Renal pelvis (tissue), 1 donor: ENCODE measurements at regions not wholly inside any gene's neighbourhood (a gene's known extent, or its start where the extent isn't known, plus 50 kb on each side); places are given as distances from the start of the nearest gene placed in this dataset.
A peak's percentile ranks its signal among the peaks of the same experiment; 100 is the strongest.

ENCODE experiments used
- DNase-seq: peaks from one replicate; pipeline ENCODE4 v3.0.0-alpha.2; 2013

DNA sequence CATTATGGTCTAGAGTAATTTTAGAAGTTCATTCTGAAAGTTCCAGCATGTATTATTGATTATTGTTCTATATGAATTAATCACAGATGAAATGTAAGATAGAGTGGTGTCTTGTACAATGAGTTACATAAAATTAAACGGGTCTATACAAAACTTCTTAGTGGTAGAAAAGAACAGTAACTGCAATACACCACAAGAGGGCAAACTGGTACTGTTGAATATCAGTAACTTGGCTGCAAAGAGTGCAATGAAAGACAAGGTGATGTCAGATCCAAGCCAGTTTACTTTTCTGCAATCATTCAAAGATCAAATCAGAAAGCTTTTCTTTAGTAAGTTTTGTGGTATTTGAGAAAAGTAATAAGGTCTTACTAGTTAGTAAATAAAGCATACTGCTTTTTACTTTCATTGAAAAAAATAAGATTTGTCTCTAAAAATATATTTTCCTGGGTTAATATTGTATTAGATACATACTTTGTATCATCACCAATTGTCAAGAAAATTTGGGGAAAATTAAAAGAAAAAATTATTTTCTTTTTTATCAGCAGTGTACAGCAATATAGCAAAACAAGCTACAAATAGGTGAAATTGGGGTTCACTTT is 66.4 kb upstream of the BTG3 start:
- DNase-seq = peak; percentile 60

DNA sequence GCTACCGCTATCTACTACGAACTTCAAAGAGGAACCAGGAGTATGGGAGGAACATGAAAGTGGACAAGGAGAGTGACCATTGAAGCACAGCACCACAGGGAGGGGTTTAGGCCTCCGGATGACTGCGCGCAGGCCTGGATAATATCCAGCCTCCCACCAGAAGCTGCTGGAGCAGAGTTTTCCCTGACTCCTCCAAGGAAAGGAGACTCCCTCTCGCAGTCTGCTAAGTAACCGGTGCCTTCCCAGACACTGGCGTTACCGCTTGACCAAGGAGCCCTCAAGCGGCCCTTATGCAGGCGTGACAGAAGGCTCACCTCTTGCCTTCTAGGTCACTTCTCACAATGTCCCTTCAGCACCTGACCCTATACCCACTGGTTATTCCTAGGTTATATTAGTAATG is 64.2 kb upstream of the BTG3 start:
- DNase-seq = peak; percentile 14

DNA sequence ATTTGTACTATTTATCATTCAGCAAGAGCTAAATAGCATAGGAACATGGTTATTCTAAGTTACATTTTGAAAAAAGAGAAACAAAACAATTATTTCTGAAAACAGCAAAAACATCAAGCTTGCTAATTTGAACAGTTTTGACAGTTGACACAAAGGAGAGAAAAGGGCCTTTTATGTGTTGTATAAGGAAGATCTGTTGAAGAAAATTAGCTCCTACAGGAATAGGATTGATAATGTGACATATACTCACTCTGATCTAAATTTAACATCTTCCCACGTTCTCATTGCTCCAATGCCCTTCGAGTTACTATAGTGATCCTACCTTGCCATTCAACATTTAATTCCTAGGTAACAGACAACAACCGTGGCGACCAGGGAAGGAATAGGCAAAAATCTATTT is 61.4 kb upstream of the BTG3 start:
- DNase-seq = no peak

DNA sequence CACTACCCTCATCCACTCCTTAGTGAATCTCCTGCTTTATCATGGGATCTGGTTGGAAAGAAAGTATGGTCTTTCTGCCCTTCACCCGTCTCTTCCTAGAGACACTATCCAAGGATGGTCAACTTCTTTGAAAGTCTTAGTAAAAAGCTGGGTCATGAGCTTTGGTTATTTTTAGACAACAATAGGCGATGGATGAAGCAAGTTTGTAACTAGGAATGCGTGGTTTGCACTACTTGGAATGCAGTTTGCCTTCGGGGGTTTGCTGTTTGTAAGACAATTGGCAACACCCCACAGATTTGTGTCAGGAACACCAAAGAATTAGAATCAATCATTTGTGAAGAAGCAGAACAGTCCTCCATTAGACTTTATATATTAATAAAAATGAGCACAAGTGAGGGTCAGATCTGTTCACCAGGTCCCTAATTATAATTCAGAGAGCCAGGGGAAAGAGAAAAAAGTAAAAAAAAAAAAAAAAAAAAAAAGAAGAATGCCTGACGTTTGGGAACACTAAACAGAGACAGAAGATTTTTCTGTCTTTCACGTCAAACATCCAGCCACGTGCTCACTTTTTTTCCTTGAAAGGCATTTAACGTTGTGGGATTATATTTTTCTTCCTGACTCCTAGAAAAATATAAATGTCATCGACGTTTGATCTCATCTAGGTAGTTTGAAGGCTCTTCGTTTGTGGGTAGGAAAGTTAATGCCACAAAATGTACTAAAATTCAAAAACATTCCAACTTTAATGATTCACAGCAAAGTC is 60.7 kb upstream of the BTG3 start:
- no peak for DNase-seq

DNA sequence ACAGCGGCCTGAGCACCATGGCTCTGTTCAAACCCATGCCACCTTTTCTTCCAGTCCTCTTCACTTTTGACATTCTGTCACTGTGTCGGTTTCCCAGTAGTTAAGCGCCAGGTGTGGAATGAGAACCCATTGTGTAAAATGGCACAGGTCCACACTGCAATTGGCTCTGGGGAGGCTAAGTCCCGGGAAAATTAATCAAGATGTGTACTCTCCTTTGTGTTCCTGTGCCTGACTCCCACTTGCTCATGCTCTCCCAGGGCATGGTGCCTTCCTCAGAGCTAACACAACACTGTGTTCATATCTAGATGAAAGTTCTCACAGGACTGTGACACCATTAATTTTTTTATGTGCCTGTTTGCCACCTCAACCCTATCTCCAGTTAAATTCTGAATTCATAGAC is 59.0 kb upstream of the BTG3 start:
- no peak for DNase-seq

DNA sequence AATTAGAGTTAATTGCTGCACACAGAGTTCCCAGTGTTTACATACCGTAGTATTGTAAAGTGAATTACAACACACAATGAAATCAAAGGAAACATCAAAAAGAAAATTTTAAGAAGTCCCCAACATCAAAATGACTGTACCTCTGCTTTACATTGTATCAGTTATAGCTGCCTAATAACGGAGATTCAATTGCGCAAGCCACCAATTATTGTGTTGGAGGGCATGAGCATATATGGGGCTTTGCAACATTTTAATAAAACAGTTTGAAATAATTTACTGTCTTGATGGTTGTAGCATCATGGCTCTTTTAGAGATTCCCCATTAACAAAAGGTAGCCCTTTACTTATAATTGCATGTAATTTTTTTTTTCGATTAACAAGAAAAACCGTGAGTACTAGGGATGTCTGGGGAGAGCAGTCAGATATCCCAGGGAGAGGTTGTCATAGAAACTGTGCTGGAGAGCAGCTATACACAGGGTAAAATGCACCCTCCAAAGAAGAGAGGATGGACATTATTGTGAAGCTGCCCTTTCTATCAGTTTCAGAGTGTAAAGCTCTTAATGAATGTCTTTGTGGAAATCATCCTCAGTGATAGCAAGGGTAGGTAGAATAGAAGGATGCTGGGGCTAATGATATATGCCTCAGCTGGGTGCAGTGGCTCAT is 55.9 kb upstream of the BTG3 start:
- DNase-seq = no peak

DNA sequence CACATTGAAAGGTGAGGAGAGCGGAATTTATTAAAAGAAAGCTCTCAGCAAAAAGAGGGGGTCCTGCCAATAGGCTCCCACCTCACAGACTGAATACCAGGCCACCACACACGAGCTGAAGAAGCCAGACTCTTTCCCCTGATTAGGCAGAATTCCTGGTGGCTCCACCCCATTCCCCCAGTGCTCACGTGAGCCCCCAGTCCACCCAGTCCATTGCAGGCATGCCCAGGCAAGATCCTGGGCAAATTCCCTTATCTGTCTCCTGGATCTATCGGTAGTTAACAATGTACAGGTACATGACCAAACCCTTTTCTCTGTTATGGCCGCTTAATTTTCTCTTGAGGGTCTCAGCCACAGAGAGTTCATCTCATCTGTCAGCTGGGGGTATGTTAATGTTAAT is 54.6 kb upstream of the BTG3 start:
- DNase-seq = no peak
